ENCODE measurements at regions not wholly inside any gene's neighbourhood (a gene's known extent, or its start where the extent isn't known, plus 50 kb on each side); places are given as distances from the start of the nearest gene placed in this dataset.
"Not testable (repeated sequence)": the region's sequence is repeated elsewhere in the genome, so short reads cannot be mapped to it uniquely, and the experiment has no call there.

GRCh38 chr1:148222399-148223159 is 70.5 kb upstream of the NBPF11 start:
- not testable (repeated sequence) for H3K4me3 ChIP-seq (ENCODE audit: low read length); DNase-seq (ENCODE audit: low read depth)

DNA sequence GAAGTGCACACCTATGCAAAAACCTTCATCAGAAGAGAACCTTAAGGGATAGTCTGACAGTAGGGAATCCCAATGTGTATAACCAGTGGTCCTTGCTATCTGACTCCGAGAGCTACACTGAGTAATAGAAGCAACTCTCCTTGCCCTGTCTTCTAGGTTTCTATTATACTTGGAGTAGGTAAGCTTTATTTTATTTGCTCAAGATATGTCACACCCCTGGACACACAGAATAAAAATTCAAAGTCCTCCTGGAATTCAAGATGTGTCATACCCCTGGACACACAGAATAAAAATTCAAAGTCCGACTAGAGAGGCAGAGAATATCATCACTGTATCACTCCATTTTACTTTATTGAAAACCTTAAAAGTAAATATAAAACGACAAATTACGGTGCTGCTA is 69.5 kb upstream of the NBPF11 start:
- DNase-seq (ENCODE audit: low read depth); H3K4me3 ChIP-seq (ENCODE audit: low read length): not testable (repeated sequence)

- DNase-seq (ENCODE audit: low read depth); H3K4me3 ChIP-seq (ENCODE audit: low read length): not testable (repeated sequence)
Observed at GRCh38 chr1:148219229-148219628, 67.1 kb upstream of the NBPF11 start.

- not testable (repeated sequence) for DNase-seq (ENCODE audit: low read depth); H3K4me3 ChIP-seq (ENCODE audit: low read length)
Observed at GRCh38 chr1:148211191-148211590, 59.1 kb upstream of the NBPF11 start.

DNA sequence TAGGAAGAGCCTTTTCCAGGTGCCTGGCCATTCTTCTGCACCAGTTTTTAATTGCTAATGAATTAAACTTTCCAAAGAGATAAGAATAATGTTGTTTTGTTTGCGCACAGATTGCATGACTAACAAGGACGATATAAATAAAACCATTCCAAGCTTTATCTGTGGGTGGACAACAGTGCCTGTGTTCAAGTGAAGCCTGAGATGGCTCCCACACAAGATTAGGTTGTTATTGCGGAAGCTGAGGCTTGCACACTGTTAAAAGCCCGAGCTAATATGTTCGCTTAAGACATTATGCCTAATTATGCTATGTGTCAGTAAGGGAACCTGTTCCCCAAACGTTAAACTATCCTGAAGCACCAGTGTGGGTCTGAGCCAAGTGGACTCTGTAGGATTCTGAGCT is 58.5 kb upstream of the NBPF11 start:
- not testable (repeated sequence) for H3K4me3 ChIP-seq (ENCODE audit: low read length); DNase-seq (ENCODE audit: low read depth)

DNA sequence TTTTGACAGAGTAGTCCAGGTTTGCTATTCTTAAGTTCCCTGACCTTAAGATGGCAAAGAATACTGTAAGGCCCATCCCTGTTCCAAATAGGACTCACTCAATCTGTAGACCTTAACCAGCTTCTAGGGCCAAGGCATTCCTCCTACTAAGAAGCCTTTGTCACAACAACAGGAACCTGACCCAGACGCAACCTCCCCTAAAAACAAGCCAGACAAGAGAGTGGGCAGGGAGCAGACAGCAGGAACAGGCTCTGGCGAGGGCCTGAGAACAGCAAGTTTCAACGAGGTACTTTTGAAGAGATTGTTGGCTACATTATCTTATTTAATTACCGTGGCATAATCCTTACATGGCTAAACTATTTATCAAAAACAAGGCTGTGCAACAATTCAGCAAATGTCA is 58.1 kb upstream of the NBPF11 start:
- not testable (repeated sequence) for H3K4me3 ChIP-seq (ENCODE audit: low read length); DNase-seq (ENCODE audit: low read depth)

- H3K4me3 ChIP-seq (ENCODE audit: low read length); DNase-seq (ENCODE audit: low read depth): not testable (repeated sequence)
Observed at GRCh38 chr1:148202013-148202412, 49.9 kb upstream of the NBPF11 start.
